Calu3 (cell line): ENCODE measurements at regions not wholly inside any gene's neighbourhood (a gene's known extent, or its start where the extent isn't known, plus 50 kb on each side); places are given as distances from the start of the nearest gene placed in this dataset.

Source experiments
- BruUV-seq: library from RNA; stranded (reverse); fragments of 400-500 nt; replicated peaks from 2 replicates; lab custom pipeline; 2021; lab: Mats Ljungman, UMichigan
- CTCF ChIA-PET: fragments of 300-600 bp; sonication (Branson Sonifier 250); formaldehyde crosslinking; loops from one replicate; lab custom pipeline; 2022; ENCODE audit warnings: antibody characterized with exemption; lab: Charles Lee
- DNase-seq: peaks from one replicate; pipeline ENCODE4 v3.0.0; 2022
- H3K27ac Mint-ChIP-seq: one replicate; pipeline ENCODE4 v1.8.0; 2022; ENCODE audit warnings: mixed read lengths; ENCODE audit not compliant: unreplicated experiment
- H3K27me3 Mint-ChIP-seq: one replicate; pipeline ENCODE4 v1.8.0; 2022; ENCODE audit warnings: mixed read lengths; ENCODE audit not compliant: unreplicated experiment
- H3K36me3 Mint-ChIP-seq: one replicate; pipeline ENCODE4 v1.8.0; 2022; ENCODE audit warnings: mild to moderate bottlenecking, moderate library complexity, mixed read lengths; ENCODE audit not compliant: insufficient read depth, unreplicated experiment
- H3K4me1 Mint-ChIP-seq: one replicate; pipeline ENCODE4 v1.8.0; 2022; ENCODE audit warnings: mild to moderate bottlenecking, low read depth, mixed read lengths; ENCODE audit not compliant: unreplicated experiment
- H3K4me3 Mint-ChIP-seq: one replicate; pipeline ENCODE4 v1.8.0; 2022; ENCODE audit warnings: mild to moderate bottlenecking, low read depth, moderate library complexity, mixed read lengths; ENCODE audit not compliant: unreplicated experiment
- H3K9me3 Mint-ChIP-seq: one replicate; pipeline ENCODE4 v1.8.0; 2022; ENCODE audit warnings: low read depth, mixed read lengths; ENCODE audit not compliant: unreplicated experiment
- intact Hi-C: fragments of 100-400 bp; cut with micrococcal nuclease; formaldehyde crosslinking; loops from one replicate; pipeline ENCODE4 v1.10.0; 2022; ENCODE audit not compliant: unreplicated experiment
- TF ChIP-seq, protein P1 (sequence below): fragments of 200-600 bp; IDR thresholded peaks from one replicate; pipeline ENCODE4 v1.8.0; 2022; ENCODE audit warnings: antibody characterized with exemption; ENCODE audit not compliant: unreplicated experiment

DNA sequence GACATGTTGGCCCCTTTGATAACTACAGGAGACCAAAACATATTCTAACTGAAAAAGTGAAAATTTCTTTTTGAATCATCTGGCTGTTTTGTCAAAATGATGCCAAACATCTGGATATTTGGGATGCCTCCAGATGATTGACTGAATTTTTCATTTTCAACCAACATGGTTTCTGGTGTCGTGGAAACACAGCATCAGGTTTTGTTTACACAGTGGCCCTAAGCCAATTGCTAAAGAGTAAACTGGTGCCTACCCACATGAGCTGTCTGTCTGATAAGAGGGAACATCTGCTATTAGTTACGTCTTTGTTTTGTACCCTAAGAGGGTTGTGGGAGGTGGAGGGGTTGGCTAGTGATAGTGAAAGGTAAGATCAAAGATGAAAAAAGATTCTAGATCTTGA is 204.8 kb downstream of the KCNK2 start:
- H3K4me1 Mint-ChIP-seq: no peaks in the 10 kb centered on the region
- CTCF ChIA-PET: no interaction called here
- no peaks in the 10 kb centered on the region for H3K36me3 Mint-ChIP-seq
- BruUV-seq: no TSS peak
- no peak overlapping the region for H3K27ac Mint-ChIP-seq
- H3K9me3 Mint-ChIP-seq: no peaks in the 10 kb centered on the region
- no peak for DNase-seq
- no peaks in the 10 kb centered on the region for H3K27me3 Mint-ChIP-seq
- intact Hi-C loops: no loop called here
- TF ChIP-seq, protein P1, sequence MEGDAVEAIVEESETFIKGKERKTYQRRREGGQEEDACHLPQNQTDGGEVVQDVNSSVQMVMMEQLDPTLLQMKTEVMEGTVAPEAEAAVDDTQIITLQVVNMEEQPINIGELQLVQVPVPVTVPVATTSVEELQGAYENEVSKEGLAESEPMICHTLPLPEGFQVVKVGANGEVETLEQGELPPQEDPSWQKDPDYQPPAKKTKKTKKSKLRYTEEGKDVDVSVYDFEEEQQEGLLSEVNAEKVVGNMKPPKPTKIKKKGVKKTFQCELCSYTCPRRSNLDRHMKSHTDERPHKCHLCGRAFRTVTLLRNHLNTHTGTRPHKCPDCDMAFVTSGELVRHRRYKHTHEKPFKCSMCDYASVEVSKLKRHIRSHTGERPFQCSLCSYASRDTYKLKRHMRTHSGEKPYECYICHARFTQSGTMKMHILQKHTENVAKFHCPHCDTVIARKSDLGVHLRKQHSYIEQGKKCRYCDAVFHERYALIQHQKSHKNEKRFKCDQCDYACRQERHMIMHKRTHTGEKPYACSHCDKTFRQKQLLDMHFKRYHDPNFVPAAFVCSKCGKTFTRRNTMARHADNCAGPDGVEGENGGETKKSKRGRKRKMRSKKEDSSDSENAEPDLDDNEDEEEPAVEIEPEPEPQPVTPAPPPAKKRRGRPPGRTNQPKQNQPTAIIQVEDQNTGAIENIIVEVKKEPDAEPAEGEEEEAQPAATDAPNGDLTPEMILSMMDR: no peak
- no peak overlapping the region for H3K4me3 Mint-ChIP-seq

DNA sequence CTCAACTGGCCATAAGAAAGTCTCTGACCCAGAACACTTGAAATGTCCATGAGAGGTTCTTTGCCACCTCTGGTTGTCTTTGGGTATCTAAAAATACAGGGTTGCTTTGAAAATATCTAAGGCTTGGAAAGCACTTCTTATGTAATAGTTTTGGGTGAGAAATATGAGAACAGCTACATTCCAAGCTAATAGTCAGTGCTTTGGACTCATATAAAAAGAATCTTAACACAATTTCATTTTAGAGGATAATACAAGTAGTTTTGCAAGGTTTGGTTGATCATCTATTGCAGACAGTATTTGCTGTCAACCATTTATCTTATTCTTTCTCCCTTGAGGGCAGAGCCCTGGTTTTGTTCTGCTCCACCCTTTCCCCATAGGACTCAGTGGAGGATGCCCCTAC is 207.5 kb downstream of the KCNK2 start:
- Mint-ChIP-seq H3K9me3 (peaks cover 6% of the 10 kb centered on the region), H3K4me3 (no peak overlapping the region), H3K4me1 (no peaks in the 10 kb centered on the region), H3K27ac (no peak overlapping the region), H3K27me3 (no peaks in the 10 kb centered on the region), H3K36me3 (no peaks in the 10 kb centered on the region)
- CTCF ChIA-PET: no interaction called here
- TF ChIP-seq, protein P1: no peak
- DNase-seq: no peak
- intact Hi-C loops: no loop called here
- no TSS peak for BruUV-seq

DNA sequence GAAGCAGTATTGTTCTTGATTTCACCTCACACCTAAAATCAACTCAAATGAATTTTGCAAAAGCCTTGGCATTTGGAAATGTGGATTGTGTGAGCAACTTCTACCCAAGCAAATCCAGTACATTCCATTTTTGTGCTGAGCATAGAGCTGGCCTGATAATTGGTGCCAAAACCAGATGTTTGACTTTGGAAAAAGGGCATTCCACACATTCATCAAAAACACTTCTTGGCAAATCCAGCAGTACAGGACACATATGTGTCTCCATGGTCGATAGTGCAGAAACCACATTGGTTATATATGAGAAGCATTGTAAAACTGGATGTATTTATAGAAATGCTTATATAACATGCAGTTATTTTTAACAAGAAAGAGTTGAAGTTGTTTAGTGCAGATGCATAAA is 210.4 kb downstream of the KCNK2 start:
- H3K9me3 Mint-ChIP-seq: peaks cover 9% of the 10 kb centered on the region
- no peak overlapping the region for H3K27ac Mint-ChIP-seq
- no peaks in the 10 kb centered on the region for H3K36me3 Mint-ChIP-seq
- no TSS peak for BruUV-seq
- H3K27me3 Mint-ChIP-seq: no peaks in the 10 kb centered on the region
- DNase-seq: no peak
- intact Hi-C loops: no loop called here
- TF ChIP-seq, protein P1: no peak
- H3K4me3 Mint-ChIP-seq: no peak overlapping the region
- CTCF ChIA-PET: no interaction called here
- no peaks in the 10 kb centered on the region for H3K4me1 Mint-ChIP-seq

DNA sequence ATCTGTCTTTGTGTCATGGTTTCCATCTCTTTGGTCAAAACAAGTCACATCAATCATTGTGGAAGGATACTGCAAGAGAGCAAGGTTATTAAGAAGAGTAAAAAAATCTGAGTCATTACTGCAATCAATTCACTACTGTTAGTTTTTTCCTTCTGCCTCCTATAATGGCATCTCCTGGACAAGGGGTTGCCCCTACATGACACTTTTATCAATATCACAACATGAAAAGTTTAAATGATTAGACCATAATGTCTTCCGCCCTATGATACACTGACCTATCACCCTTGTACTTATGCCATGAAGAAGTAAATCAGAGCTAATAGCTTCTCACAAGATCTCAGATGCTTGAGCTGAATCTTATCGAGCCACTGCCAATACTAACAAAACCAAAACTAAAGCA is 223.9 kb downstream of the KCNK2 start:
- H3K4me1 Mint-ChIP-seq: no peaks in the 10 kb centered on the region
- no peak overlapping the region for H3K4me3 Mint-ChIP-seq
- H3K27me3 Mint-ChIP-seq: no peaks in the 10 kb centered on the region
- no peak overlapping the region for H3K27ac Mint-ChIP-seq
- no TSS peak for BruUV-seq
- H3K9me3 Mint-ChIP-seq: no peaks in the 10 kb centered on the region
- TF ChIP-seq, protein P1: no peak
- intact Hi-C loops: no loop called here
- H3K36me3 Mint-ChIP-seq: no peaks in the 10 kb centered on the region
- CTCF ChIA-PET: no interaction called here
- no peak for DNase-seq
